ENCODE measurements at regions not wholly inside any gene's neighbourhood (a gene's known extent, or its start where the extent isn't known, plus 50 kb on each side); places are given as distances from the start of the nearest gene placed in this dataset.

DNA sequence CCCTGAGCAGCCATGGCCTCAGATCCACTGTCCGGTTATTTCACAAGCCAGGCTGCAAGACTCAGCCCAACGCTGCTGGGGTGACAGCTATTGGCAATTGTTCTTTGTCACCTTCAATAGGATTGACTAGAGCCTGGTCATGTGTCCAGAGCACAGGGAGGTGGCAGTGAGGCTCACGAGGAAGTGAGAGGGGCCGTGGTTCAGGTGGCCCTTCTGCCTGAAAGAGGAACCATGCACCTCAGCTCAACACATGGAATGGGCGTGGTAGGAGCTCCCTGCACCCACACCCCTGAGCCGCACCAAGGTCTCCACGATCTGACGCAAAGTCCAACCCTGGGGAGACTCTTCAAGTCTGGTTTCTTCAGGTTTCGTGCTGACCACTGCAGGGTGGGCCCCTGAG, 184.8 kb upstream of the CDH4 start:
- TF ChIP-seq CTCF (IDR thresholded peaks at IDR 0.05; ENCODE audit: insufficient read depth, low read length) (no peak), POLR2AphosphoS5 (IDR thresholded peaks at IDR 0.05; ENCODE audit: low read depth) (no peak), GABPA (IDR thresholded peaks at IDR 0.05; ENCODE audit: low read depth) (no peak)

All from HL-60 (cell line).